ENCODE measurements at regions not wholly inside any gene's neighbourhood (a gene's known extent, or its start where the extent isn't known, plus 50 kb on each side); places are given as distances from the start of the nearest gene placed in this dataset.
"Not testable (repeated sequence)": the region's sequence is repeated elsewhere in the genome, so short reads cannot be mapped to it uniquely, and the experiment has no call there.

DNA sequence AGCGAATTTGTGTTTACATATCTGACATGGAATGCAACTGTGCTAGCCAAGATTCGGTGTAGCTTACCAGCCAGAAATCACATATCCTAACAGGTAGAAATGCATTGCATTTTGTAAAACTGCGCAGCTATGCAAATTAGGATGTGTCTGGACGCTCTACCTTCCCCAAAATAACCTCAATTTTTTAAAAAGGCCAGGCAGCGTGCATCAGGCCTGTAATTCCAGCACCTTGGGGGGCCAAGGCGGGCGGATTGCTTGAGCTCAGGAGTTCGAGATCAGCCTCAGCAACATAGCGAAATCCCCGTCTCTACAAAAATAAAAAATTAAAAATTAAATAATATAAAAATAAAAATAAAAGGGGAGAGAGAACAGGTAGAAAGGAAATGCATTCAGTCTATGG, 305.0 kb downstream of the TYW1 start:
- DNase-seq (ENCODE audit: low spot score), result no peak

DNA sequence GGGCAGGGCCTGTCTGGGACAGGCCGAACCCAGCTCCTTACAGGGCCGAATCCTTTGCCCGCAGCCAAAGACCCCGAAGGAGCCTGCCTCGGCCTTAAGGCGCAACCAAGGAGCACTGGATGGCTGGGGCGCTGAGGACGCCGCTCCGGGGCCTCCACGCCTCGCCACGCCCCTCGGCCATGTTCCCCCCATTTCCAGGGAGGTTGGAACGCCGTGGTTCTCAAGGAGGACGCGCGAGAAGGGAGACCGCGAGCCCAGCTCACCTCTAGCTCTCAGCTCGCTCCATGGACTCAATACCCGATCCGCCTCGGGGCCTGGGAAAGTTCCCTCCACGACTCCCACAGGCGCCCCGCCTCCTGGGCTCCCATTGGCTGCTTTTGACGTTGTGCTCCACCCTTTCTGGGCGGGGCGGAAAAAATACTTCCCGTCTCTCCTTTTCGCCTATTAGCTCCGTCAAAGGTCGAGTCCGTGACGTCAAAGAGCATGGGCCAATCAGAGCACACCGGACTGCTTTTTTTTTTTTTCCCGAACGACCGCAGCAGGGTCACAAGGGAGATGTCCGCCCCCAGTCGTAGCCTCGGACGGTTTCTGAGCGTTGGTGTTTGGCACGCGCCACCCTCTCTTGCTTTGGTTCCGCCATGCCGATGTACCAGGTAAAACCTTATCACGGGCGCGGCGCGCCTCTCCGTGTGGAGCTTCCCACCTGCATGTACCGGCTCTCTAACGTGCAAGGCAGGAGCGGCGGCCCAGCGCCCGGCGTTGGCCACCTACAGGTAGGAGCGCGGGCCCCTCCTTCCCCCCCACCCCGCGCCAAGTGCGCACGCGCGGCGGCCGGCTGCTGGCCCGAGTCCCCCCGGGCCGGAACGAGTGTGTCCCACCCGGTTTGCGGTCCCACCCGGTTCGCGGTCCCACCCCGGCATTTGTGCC, 305.7 kb downstream of the TYW1 start:
- DNase-seq (ENCODE audit: low spot score), result peak; percentile 99

DNA sequence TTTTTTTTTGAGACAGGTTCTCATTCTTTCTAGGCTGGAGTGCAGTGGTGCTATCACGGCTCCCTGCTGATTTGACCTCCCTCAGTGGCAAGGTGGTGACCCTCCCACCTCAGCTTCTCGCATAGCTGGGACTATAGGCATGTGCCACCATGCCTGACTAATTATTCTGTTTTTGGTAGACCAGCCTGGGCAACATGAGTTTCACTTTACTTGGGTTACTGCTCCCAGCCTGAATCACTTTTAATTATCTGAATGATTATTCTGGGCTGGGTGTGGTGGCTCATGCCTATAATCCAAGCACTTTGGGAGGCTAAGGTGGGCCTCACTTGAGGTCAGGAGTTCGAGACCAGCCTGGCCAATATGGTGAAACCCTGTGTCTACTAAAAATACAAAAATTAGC, 308.2 kb downstream of the TYW1 start:
- not testable (repeated sequence) for DNase-seq (ENCODE audit: low spot score)

DNA sequence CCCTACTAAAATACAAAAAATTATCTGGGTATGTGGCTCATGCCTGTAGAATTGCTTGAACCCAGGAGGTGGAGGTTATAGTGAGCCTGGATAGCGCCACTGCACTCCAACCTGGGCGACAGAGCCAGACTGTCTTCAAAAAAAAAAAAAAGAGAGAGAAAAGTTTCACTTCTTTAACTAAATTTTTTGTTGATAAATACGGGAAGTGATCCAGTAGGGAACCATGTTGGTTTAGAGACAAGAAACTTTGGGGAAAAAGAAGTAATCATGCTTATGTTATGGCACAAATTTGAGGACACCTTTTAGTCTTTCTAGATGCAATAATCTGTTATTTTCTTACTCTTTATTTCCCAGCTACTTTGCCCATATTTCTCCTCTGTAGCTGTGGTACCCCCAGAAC, 309.7 kb downstream of the TYW1 start:
- DNase-seq (ENCODE audit: low spot score), result no peak

DNA sequence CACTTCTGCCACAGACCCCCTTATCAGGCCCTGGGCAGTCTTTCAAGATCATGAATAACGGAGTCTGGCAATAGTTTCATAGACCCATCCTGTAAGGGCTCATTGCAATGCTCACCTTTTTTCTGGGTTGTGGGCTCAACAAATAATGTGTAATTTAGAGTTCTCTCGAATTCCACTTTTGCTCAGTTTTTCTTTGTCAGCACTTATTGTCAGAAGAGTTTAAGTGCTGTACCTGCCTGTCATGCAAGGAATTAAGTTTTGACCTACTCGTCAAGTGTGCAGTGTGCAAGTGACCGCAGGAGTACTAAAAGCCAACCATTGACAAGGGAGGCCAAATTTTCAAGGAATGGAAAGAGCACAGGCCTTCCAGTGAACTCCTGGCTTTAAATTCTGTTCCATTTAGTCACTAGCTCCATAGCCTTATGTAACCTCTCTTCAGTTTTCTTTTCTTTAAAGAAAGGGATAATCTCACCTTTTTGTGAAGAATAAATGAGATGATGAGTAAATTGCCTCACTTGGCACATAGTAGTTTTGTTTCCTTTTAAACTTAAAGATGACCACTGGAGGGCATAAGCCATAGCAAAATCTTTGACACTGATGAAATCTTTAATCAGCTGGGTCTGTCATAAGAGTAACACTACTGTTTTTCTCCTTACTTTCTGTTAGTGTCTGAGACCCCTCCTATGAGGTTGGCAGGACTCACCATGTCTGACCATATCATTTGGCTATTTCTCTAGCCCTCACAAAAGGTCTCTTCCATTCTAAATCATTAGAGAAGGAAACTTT, 313.3 kb downstream of the TYW1 start:
- DNase-seq (ENCODE audit: low spot score), result no peak

DNA sequence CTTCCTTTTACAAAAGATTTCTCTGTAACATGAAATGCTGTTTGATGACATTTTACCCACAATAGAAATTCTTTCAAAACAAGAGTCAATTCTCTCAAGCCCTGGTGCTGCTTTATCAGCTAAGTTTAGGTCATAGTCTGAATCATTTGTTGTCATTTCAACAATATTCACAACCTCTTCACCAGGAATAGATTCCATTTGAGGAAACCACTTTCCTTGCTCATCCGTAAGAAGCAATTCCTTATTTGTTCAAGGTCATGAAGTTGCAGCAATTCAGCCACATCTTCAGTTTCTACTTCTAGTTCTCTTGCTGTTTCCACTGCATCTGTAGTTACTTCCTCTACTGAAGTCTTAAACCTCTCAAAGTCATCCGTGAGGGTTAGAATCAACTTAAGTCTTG, 315.3 kb downstream of the TYW1 start:
- no peak for DNase-seq (ENCODE audit: low spot score)

DNA sequence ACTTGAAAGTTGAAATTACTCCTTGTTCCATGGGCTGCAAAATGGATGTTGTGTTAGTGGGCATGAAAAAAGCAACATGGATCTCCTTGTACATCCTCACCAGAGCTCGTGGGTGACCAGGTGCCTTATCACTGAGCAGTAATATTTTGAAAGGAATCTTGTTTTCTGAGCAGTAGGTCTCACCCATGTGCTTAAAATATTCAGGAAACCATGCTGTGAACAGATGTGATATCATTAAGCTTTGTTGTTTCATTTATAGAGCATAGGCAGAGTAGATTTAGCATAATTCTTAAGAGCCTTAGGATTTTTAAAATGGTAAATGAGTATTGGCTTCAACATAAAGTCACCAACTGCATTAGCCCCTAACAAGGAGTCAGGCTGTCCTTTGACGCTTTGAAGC, 316.6 kb downstream of the TYW1 start:
- no peak for DNase-seq (ENCODE audit: low spot score)

DNA sequence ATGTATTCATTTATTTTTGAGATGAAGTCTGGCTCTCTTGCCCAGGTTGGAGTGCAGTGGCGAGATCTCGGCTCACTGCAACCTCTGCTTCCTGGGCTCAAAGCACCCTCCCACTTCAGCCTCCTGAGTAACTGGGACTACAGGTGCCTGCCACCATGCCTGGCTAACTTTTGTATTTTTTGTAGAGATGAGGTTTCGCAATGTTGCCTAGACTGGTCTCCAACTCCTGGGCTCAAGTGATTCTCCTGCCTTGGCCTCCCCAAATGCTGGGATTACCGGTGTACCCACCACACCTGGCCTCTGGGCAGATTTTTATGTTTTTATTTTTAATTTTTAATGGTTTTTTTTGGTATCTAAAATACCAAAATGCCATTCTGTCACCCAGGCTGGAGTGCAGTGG, 320.3 kb downstream of the TYW1 start:
- not testable (repeated sequence) for DNase-seq (ENCODE audit: low spot score)

DNA sequence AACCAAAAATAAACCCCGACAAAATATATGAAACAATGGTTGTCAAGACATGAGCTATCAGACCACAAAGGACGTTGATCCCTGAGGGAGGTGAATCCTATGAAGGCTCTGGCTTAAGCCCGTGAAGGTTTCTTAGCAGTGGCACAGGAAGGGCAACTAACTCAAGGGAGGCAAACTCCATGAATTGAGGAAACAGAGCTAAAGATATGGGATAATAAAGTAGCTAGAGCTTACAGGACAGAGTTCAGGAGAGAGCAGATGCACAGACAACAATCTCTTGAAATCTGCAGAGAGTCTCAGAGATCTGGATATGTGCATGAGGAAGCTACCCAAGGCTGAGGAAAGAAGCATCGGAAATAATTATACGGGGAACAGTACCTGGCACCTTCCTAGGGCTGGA, 331.6 kb downstream of the TYW1 start:
- not testable (repeated sequence) for DNase-seq (ENCODE audit: low spot score)

DNA sequence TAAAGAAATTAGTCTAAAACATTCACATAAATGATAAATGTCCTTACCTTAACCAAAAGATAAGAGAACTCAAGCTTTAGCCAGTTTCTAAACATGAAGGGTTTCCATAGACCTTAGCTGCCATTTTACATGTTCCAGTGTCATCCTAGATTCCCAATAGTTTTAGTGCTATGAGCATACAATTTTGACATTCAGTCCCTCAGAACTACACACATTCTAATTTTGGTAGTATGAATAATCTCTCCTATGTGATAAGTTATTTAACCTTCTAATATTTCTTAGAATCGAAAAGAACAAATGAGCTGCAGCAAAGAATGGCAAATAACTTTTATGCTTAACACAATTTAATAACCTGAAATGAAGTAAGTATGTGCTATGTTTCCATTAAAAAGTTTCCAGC, 338.5 kb downstream of the TYW1 start:
- not testable (repeated sequence) for DNase-seq (ENCODE audit: low spot score)

DNA sequence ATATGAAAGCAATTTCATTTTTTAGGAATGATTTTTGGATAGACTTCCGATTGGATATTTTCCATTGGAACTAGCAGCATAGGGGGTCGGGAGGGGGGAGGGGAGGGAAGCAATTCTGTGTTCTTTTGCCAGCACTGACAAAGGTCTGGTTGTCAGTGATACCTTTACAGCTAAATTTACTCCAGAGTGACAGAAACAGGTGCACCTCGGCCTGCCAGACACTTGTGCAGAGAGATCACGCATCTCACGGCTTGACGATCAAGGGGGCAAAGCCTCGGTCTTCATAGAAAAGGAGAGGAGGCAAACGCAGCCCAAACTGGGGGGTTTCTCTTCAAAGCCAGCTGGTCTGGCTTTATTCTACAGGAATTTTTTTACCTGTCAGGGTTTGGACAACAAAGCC, 339.0 kb downstream of the TYW1 start:
- DNase-seq (ENCODE audit: low spot score), result not testable (repeated sequence)

DNA sequence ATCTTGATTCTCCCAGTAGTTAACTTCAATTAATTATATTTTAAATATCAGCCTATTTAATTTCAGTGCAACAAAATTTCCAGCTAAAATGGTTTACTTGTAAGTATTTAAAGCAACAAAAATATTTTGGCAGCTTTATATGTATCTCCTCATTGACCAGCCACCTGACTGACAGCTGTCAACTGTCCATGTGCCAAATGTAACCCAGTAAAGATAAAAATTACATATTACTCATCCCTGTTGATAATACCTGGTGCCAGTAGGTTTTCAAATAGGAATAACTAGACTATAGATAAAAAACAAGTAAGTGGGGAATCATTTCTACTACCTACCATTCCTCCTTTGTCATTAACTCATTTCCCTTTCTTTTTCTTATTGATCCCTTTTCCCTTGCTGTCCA, 341.9 kb downstream of the TYW1 start:
- DNase-seq (ENCODE audit: low spot score), result not testable (repeated sequence)

DNA sequence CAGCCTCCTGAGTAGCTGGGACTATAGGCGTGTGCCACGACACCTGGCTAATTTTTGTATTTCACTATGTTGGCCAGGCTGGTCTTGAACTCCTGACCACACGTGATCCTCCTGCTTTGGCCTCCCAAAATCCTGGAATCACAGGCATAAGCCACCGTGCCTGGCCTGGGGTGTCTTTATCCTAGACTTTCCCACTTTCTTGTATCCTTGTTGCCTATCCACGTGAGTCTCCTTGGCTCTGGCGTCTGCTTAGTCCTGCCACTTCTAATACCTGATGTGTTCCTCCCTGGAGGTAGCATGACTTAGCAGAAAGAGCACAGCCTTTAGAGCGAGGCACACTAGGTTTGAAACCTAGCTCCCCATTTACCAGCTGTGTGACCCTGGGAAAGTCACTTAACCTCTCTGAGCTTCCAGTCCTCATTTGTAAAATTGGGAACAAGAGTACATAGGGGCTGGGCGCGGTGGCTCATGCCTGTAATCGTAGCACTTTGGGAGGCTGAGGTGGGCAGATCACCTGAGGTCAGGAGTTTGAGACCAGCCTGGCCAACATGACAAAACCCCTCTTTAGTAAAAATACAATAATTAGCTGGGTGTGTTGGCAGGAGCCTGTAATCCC, 344.6 kb downstream of the TYW1 start:
- DNase-seq (ENCODE audit: low spot score), result no peak

DNA sequence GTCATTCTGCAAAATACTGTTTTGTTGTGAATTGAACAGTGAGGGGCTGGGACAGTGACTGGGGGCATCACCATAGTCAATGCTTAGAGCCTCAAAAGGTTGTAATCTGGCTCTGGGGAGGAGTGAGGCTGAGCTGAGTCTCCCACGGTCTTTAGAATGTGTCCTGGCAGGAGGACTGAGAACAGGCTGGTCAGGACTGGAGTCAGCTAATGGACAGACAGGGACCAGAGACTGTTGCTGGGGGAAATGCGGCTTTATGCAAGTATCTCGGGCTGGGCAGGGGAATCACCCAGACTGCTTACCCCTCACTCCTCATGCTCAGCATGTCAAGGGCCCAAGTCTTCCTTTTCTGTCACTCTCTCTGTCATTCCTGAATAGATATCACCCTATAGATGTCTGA, 346.5 kb downstream of the TYW1 start:
- no peak for DNase-seq (ENCODE audit: low spot score)

DNA sequence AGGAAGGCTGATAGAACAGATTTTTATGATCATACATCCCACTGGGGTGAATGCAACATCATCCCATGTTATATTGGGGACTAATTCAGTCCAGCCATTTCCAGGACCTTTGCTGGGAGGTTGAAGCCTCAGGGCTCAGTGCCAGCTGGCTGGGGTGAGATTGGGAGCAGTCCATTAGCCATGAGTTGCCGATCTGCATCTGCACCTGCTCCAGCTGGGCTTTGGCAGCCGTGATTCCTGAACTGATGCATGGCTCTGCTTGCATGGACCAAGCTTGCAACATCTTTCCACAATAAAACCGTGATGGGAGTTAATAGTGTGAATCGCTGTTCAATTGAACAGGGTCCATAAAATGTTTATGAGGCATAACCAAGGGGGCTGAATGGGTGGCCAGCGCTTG, 346.9 kb downstream of the TYW1 start:
- DNase-seq (ENCODE audit: low spot score), result no peak

DNA sequence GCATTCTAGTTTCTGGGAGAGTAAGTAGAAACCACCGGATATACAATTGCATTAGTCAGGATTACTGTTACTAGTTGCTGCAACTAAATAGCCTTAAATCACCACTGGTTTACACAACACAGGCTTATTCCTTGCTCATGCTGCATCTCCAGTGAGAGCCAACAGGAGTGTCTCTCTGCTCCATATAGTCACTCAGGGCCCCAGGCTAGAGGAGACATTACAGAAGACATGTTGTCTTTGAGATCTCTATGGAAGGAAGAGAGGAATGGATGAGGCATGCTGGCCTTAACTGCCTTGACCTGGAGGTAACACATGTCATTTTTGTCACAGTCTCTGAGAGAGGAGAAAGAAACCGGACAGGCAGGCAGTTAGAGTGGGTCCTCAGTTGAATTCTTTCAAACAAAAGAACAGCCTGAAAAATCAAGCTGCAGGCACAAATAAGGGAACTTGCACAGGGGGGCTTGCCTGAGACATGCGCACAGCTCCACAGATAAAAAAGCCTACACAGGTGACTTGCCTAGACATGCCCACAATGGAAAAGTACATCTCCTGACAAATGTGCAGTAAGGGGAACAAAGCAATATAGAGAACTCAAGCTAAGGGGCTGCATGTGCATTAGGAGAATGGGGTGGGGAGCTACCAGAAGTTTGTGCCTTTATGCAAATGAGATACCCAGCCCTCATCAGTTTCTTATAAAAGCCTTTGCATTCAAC, 348.0 kb downstream of the TYW1 start:
- DNase-seq (ENCODE audit: low spot score), result no peak

DNA sequence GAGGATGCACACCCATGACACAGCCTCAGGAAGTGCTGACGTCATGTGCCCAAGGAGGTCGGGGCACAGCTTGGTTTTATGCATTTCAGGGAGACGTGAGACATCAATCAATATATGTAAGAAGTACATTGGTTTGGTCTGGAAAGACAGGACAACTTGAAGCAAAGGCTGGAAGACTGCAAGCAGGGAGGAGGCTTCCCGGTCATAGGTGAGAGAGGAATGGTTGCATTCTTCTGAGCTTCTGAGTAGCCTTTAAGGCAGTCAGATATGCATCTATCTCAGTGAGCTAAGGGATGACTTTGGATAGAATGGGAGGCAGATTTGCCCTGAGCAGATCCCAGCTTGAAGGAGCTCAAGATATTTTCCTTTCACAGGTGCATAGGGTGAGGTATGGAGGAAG, 349.5 kb downstream of the TYW1 start:
- peak; percentile 17 for DNase-seq (ENCODE audit: low spot score)

DNA sequence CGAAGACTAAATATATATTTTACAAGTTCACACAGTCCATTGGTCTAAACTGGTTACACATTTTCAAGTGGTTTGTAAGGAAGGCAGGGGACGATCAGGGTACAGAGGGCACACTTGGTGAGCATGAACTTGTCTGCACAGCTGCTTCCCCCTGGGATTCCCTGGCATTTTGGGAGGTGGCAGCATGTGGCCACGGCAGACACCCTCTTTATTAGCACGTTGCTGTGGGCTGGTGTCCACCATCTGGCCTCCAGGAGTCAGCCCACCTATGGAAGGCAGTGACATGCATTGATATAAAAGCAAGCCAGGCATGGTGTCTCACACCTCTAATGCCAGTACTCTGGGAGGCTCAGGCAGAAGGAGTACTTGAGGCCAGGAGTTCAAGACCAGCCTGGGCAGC, 350.2 kb downstream of the TYW1 start:
- peak; percentile 15 for DNase-seq (ENCODE audit: low spot score)

DNA sequence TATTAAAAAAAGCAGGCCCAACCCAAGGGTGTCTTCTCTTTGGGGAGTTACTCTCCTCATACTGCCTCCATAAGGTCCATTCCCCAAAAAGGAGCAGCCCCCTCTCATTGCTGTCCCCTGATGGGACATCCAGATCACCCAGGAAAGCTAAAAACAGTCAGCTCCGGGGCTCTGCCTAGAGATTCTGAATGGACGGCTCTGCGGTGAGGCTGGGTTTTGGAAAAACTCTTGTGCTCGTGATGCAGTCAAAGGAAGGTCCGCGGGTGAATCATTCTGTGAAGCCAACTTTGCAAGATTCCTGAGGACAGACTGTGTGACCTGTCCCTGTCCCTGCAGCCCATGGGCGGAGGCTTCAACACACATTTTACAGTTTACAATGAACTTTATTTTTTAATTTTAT, 351.5 kb downstream of the TYW1 start:
- peak; percentile 28 for DNase-seq (ENCODE audit: low spot score)

DNA sequence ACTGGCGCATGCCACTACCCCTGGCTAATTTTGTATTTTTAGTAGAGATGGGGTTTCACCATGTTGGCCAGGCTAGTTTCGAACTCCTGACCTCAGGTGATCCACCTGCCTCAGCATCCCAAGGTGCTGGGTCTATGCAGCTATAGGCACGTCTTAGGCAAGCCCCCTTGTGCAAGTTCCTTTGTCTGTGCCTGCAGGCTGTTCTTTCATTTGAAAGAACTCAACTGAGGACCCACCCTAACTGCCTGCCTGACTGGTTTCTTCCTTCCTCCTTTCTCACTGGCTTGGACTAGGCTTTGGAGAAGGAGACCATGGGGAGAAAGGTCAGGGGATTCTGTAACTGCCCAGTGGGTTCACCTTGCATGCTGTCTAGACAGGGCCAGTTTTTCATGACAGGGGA, 361.0 kb downstream of the TYW1 start:
- DNase-seq (ENCODE audit: low spot score), result not testable (repeated sequence)

DNA sequence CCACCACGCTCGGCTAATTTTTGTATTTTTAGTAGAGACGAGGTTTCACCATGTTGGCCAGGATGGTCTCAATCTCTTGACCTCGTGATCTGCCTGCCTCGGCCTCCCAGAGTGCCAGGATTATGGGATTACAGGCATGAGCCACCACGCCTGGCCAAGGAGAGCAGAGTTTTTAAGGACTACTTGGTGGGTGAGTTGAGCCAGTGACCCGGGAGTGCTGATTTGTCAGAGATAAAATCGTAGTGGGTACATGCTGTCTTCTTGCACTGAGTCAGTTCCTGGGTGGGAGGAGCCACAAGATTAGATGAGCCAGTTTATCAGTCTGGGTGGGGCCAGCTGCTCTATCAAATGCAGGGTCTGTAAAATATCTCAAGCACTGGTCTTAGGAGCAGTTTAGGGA, 361.7 kb downstream of the TYW1 start:
- not testable (repeated sequence) for DNase-seq (ENCODE audit: low spot score)

DNA sequence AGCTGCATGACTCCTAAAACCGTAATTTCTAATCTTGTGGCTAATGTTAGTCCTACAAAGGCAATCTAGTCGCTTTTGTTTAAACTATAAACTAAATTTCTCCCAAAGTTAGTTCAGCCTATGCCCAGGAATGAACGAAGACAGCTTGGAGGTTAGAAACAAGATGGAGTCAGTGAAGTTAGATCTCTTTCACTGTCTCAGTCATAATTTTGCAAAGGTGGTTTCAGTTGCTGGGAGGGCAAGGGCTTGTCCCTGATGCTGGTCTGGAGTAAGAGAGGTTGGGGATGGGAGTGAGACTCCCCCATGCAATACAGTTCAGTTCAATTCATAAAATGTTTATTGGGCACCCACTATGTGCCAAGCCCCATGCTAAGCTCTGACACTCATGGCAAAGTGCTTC, 362.1 kb downstream of the TYW1 start:
- DNase-seq (ENCODE audit: low spot score), result not testable (repeated sequence)

All from ureter (tissue), 1 donor.